HEK293 (cell line): ENCODE measurements at regions not wholly inside any gene's neighbourhood (a gene's known extent, or its start where the extent isn't known, plus 50 kb on each side); places are given as distances from the start of the nearest gene placed in this dataset.

Source experiments
- KLF1 ChIP-seq: fragments of 450-650 bp; formaldehyde crosslinking; IDR thresholded peaks from 2 replicates; pipeline ENCODE4 v1.5.1; 2016; ENCODE audit warnings: missing biosample characterization, missing genetic modification characterization
- ZNF274 ChIP-seq, 2 experiments: fragments of 200-500 bp in 1 of 2; fragments of 450-650 bp in 1 of 2; sonication (Bioruptor generic) in 1 of 2; formaldehyde crosslinking in 1 of 2; IDR thresholded peaks; 2 replicates each; pipeline versions ENCODE4 v1.5.1 to v1.6.1; 2014 to 2016; ENCODE audit warnings: borderline replicate concordance in 1 of 2, inconsistent platforms in 1 of 2, low read length in 1 of 2, missing biosample characterization in 1 of 2, missing genetic modification characterization in 1 of 2
- TF ChIP-seq, protein P1 (sequence below): fragments of 450-650 bp; formaldehyde crosslinking; IDR thresholded peaks from 2 replicates; pipeline ENCODE4 v1.5.1; 2016; ENCODE audit warnings: missing biosample characterization, missing genetic modification characterization

DNA sequence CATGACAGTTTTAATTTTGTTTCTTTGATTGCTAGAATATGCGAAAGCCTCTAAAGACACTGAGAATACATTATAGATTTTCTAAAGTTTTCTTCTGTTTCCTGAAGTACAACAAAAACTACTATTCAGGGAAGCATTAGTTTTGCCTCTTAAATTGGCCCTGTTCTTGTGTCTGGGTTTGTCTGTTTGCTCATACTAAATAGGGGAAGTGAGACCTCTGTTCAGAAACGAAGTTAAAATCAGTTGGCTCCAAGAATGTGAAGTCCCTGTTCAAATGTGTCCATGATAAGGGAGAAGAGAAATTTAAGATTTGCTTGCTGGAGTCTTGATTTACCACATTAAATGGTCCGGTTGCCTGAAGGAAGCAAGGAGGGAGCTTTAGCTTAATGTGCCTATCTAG lies 327.3 kb upstream of the GBE1 start:
- TF ChIP-seq KLF1 (tag by site-specific recombination) (no peak), ZNF274 (IDR thresholded peaks at IDR 0.05; ENCODE audit: low read length) (no peak), ZNF274 (tag by site-specific recombination; IDR thresholded peaks at IDR 0.05; ENCODE audit: borderline replicate concordance) (no peak)
- TF ChIP-seq, protein P1, sequence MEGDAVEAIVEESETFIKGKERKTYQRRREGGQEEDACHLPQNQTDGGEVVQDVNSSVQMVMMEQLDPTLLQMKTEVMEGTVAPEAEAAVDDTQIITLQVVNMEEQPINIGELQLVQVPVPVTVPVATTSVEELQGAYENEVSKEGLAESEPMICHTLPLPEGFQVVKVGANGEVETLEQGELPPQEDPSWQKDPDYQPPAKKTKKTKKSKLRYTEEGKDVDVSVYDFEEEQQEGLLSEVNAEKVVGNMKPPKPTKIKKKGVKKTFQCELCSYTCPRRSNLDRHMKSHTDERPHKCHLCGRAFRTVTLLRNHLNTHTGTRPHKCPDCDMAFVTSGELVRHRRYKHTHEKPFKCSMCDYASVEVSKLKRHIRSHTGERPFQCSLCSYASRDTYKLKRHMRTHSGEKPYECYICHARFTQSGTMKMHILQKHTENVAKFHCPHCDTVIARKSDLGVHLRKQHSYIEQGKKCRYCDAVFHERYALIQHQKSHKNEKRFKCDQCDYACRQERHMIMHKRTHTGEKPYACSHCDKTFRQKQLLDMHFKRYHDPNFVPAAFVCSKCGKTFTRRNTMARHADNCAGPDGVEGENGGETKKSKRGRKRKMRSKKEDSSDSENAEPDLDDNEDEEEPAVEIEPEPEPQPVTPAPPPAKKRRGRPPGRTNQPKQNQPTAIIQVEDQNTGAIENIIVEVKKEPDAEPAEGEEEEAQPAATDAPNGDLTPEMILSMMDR: no peak
